Stimulated activated CD8-positive, alpha-beta memory T cell treated with anti-CD3 and anti-CD28 coated beads, Interleukin-15, amount 100 ng/mL, for 24 hours (primary cell): ENCODE measurements at regions not wholly inside any gene's neighbourhood (a gene's known extent, or its start where the extent isn't known, plus 50 kb on each side); places are given as distances from the start of the nearest gene placed in this dataset.
"Not testable (repeated sequence)": the region's sequence is repeated elsewhere in the genome, so short reads cannot be mapped to it uniquely, and the experiment has no call there.

Experiments
- DNase-seq: peaks from one replicate; pipeline ENCODE4 v3.0.0-alpha.2; 2020; ENCODE audit warnings: low read depth

- DNase-seq: not testable (repeated sequence)
Observed at GRCh38 chr9:39665020-39665419, 309.6 kb downstream of the SPATA31A1 start.

GRCh38 chr9:39674437-39675210 is 319.2 kb downstream of the SPATA31A1 start:
- not testable (repeated sequence) for DNase-seq

- DNase-seq: not testable (repeated sequence)
Observed at GRCh38 chr9:39675211-39675553, 319.7 kb downstream of the SPATA31A1 start.

- not testable (repeated sequence) for DNase-seq
Observed at GRCh38 chr9:39678534-39679263, 323.2 kb downstream of the SPATA31A1 start.

GRCh38 chr9:39680694-39681401 is 325.4 kb downstream of the SPATA31A1 start:
- not testable (repeated sequence) for DNase-seq

- DNase-seq: not testable (repeated sequence)
Observed at GRCh38 chr9:39728862-39729261, 373.4 kb downstream of the SPATA31A1 start.

- not testable (repeated sequence) for DNase-seq
Observed at GRCh38 chr9:39744898-39745297, 389.4 kb downstream of the SPATA31A1 start.

GRCh38 chr9:39775570-39775969 is 420.1 kb downstream of the SPATA31A1 start:
- DNase-seq: not testable (repeated sequence)

- DNase-seq: not testable (repeated sequence)
Observed at GRCh38 chr9:39791356-39791755, 435.9 kb downstream of the SPATA31A1 start.

GRCh38 chr9:39797935-39798334 is 442.5 kb downstream of the SPATA31A1 start:
- DNase-seq: not testable (repeated sequence)

- not testable (repeated sequence) for DNase-seq
Observed at GRCh38 chr9:39799252-39799651, 443.8 kb downstream of the SPATA31A1 start.

- DNase-seq: not testable (repeated sequence)
Observed at GRCh38 chr9:39802561-39802960, 447.1 kb downstream of the SPATA31A1 start.

- peak; percentile 29 for DNase-seq
Observed at GRCh38 chr9:39809401-39810226, 454.1 kb downstream of the SPATA31A1 start.

GRCh38 chr9:39810401-39810800 is 454.9 kb downstream of the SPATA31A1 start:
- not testable (repeated sequence) for DNase-seq

- DNase-seq: not testable (repeated sequence)
Observed at GRCh38 chr9:39811615-39812014, 456.1 kb downstream of the SPATA31A1 start.

- not testable (repeated sequence) for DNase-seq
Observed at GRCh38 chr9:39828457-39828856, 473.0 kb downstream of the SPATA31A1 start.
